ENCODE measurements at regions not wholly inside any gene's neighbourhood (a gene's known extent, or its start where the extent isn't known, plus 50 kb on each side); places are given as distances from the start of the nearest gene placed in this dataset.

- TF ChIP-seq, protein P1, sequence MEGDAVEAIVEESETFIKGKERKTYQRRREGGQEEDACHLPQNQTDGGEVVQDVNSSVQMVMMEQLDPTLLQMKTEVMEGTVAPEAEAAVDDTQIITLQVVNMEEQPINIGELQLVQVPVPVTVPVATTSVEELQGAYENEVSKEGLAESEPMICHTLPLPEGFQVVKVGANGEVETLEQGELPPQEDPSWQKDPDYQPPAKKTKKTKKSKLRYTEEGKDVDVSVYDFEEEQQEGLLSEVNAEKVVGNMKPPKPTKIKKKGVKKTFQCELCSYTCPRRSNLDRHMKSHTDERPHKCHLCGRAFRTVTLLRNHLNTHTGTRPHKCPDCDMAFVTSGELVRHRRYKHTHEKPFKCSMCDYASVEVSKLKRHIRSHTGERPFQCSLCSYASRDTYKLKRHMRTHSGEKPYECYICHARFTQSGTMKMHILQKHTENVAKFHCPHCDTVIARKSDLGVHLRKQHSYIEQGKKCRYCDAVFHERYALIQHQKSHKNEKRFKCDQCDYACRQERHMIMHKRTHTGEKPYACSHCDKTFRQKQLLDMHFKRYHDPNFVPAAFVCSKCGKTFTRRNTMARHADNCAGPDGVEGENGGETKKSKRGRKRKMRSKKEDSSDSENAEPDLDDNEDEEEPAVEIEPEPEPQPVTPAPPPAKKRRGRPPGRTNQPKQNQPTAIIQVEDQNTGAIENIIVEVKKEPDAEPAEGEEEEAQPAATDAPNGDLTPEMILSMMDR (IDR thresholded peaks at IDR 0.05 in 8 of 11, conservative IDR thresholded peaks at IDR 0.05 in 3 of 11): no peak
- no peak for TF ChIP-seq POLR2AphosphoS5 (IDR thresholded peaks at IDR 0.05)
- no peak for TF ChIP-seq POLR2A (IDR thresholded peaks at IDR 0.05)
These were observed 264.0 kb upstream of the EPHA4 start for GRCh38 chr2:221836095-221836494.
